ENCODE measurements at regions not wholly inside any gene's neighbourhood (a gene's known extent, or its start where the extent isn't known, plus 50 kb on each side); places are given as distances from the start of the nearest gene placed in this dataset.

DNA sequence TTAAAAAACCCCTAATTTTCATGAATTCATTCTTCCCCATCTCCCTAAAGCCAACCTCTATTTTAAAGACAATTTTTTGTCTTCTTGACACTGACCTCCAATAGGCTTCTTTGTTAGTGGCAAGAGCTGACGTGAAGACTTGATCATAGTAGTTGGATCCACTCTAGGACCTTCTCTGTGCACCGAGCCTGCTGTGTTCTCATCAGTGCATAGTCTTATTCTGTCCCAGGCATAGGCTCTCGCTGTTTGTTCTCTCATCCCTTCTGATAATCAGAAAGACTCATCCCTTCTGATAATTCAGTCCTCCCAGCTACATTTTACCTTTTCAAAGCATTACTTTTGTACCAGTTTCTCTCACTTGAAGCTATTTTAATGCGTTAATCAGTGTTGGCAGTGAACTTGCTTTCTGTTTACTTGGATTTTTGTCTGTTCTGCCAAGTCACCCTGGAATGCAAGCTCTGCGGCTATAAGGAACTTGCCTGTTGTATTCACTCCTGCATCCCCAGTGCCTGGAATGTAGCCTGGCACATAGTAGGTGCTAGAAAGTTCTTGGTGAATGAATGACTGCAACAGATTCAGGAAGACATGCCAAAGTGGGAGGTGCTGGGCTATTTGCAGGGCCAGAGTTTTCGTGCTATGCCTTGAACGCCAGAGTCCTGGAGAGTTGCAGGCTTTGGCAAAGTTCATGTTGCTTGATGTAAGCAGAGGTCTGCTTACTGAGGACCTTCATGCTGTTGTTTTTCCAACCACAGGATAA, 147.6 kb upstream of the MPHOSPH6 start:
- H3K9me3 ChIP-seq (ENCODE audit: control insufficient read depth, insufficient read depth, low read depth, low read length), result no peaks in the 10 kb centered on the region
- H3K36me3 ChIP-seq (ENCODE audit: control insufficient read depth, insufficient read depth, low read length), result no peaks in the 10 kb centered on the region
- H3K27me3 ChIP-seq (ENCODE audit: control insufficient read depth, insufficient read depth, low read length), result no peaks in the 10 kb centered on the region
- H3K4me3 ChIP-seq (ENCODE audit: low read depth in 2 of 2, low read length in 2 of 2), result no peak overlapping the region
- no TSS peak for BruUV-seq (replicated peaks)
- no peak for ATAC-seq
- no peaks in the 10 kb centered on the region for H3K4me1 ChIP-seq (ENCODE audit: control insufficient read depth, insufficient read depth, low read length)
- ChIA-PET CTCF (no interaction called here), POLR2A (no interaction called here)
- intact Hi-C loops (cut with micrococcal nuclease; ENCODE audit: unreplicated experiment) (no loop called here), in situ Hi-C loops (cut with HindIII; ENCODE audit: low pct_unique_long_range_greater_than_20kb, low sequenced_read_pairs) (no loop called here)
- DNase-seq (ENCODE audit: low read depth, low spot score), result no peak
- TF ChIP-seq CTCF (IDR thresholded peaks at IDR 0.05), result no peak
- no peak for TF ChIP-seq REST (IDR thresholded peaks at IDR 0.05; ENCODE audit: insufficient read depth in 1 of 2, low read depth in 2 of 2, low read length in 1 of 2)
- TF ChIP-seq POLR2AphosphoS5 (IDR thresholded peaks at IDR 0.05; ENCODE audit: low read depth, low read length), result no peak
- no peak for TF ChIP-seq TCF7L2 (IDR thresholded peaks at IDR 0.05; ENCODE audit: low read depth, low read length)
- no peak for TF ChIP-seq SIN3A (IDR thresholded peaks at IDR 0.05; ENCODE audit: borderline replicate concordance, insufficient read depth, low read depth, low read length)
- H3K27ac ChIP-seq (ENCODE audit: low read length), result no peak overlapping the region

- intact Hi-C loops (cut with micrococcal nuclease; ENCODE audit: unreplicated experiment), result no loop called here
- Histone ChIP-seq H3K4me3 (ENCODE audit: low read depth in 2 of 2, low read length in 2 of 2) (no peak overlapping the region), H3K27ac (ENCODE audit: low read length) (no peak overlapping the region), H3K36me3 (ENCODE audit: control insufficient read depth, insufficient read depth, low read length) (no peaks in the 10 kb centered on the region), H3K9me3 (ENCODE audit: control insufficient read depth, insufficient read depth, low read depth, low read length) (no peaks in the 10 kb centered on the region), H3K4me1 (ENCODE audit: control insufficient read depth, insufficient read depth, low read length) (no peaks in the 10 kb centered on the region), H3K27me3 (ENCODE audit: control insufficient read depth, insufficient read depth, low read length) (no peaks in the 10 kb centered on the region)
- TF ChIP-seq SIN3A (IDR thresholded peaks at IDR 0.05; ENCODE audit: borderline replicate concordance, insufficient read depth, low read depth, low read length), result no peak
- no peak for TF ChIP-seq REST (IDR thresholded peaks at IDR 0.05; ENCODE audit: insufficient read depth in 1 of 2, low read depth in 2 of 2, low read length in 1 of 2)
- TF ChIP-seq CTCF (IDR thresholded peaks at IDR 0.05), result no peak
- TF ChIP-seq TCF7L2 (IDR thresholded peaks at IDR 0.05; ENCODE audit: low read depth, low read length), result no peak
- TF ChIP-seq POLR2AphosphoS5 (IDR thresholded peaks at IDR 0.05; ENCODE audit: low read depth, low read length), result no peak
- ChIA-PET CTCF (no interaction called here), POLR2A (no interaction called here)
- DNase-seq (ENCODE audit: low read depth, low spot score), result no peak
- no peak for ATAC-seq
- in situ Hi-C loops (cut with HindIII; ENCODE audit: low pct_unique_long_range_greater_than_20kb, low sequenced_read_pairs), result no loop called here
- no TSS peak for BruUV-seq (replicated peaks)
Observed at GRCh38 chr16:82313754-82314153, 143.7 kb upstream of the MPHOSPH6 start.
